ENCODE measurements at regions not wholly inside any gene's neighbourhood (a gene's known extent, or its start where the extent isn't known, plus 50 kb on each side); places are given as distances from the start of the nearest gene placed in this dataset.

- no peak for DNase-seq
These were observed 132.3 kb downstream of the UNC5CL start for GRCh38 chr6:40906759-40907158.

- DNase-seq: no peak
These were observed 134.3 kb downstream of the UNC5CL start for GRCh38 chr6:40904583-40905194.

GRCh38 chr6:40903456-40903855, 135.6 kb downstream of the UNC5CL start:
- DNase-seq: no peak

- no peak for DNase-seq
These were observed 137.5 kb downstream of the UNC5CL start for GRCh38 chr6:40901322-40902055.

GRCh38 chr6:40900791-40901190, 138.2 kb downstream of the UNC5CL start:
- DNase-seq: no peak

GRCh38 chr6:40899684-40900155, 139.3 kb downstream of the UNC5CL start:
- no peak for DNase-seq

- no peak for DNase-seq
These were observed 140.9 kb downstream of the UNC5CL start for GRCh38 chr6:40898073-40898472.

- no peak for DNase-seq
These were observed 141.5 kb downstream of the UNC5CL start for GRCh38 chr6:40897390-40898003.

- no peak for DNase-seq
These were observed 142.3 kb downstream of the UNC5CL start for GRCh38 chr6:40896696-40897095.

- DNase-seq: no peak
These were observed 143.8 kb downstream of the UNC5CL start for GRCh38 chr6:40894962-40895799.

GRCh38 chr6:40893021-40893420, 146.0 kb downstream of the UNC5CL start:
- DNase-seq: no peak

GRCh38 chr6:40892223-40892622, 146.8 kb downstream of the UNC5CL start:
- no peak for DNase-seq

GRCh38 chr6:40891686-40892085, 147.3 kb downstream of the UNC5CL start:
- no peak for DNase-seq

GRCh38 chr6:40891131-40891530, 147.9 kb downstream of the UNC5CL start:
- no peak for DNase-seq

GRCh38 chr6:40889137-40889832, 149.7 kb downstream of the UNC5CL start:
- DNase-seq: no peak

- no peak for DNase-seq
These were observed 150.5 kb downstream of the UNC5CL start for GRCh38 chr6:40888456-40888990.

- no peak for DNase-seq
These were observed 151.2 kb downstream of the UNC5CL start for GRCh38 chr6:40887792-40888340.

- DNase-seq: no peak
These were observed 151.8 kb downstream of the UNC5CL start for GRCh38 chr6:40887079-40887791.

GRCh38 chr6:40885139-40885774, 153.8 kb downstream of the UNC5CL start:
- DNase-seq: no peak

GRCh38 chr6:40882323-40882997, 156.6 kb downstream of the UNC5CL start:
- DNase-seq: no peak
